Lower leg skin (tissue), 3 donors: ENCODE measurements at regions not wholly inside any gene's neighbourhood (a gene's known extent, or its start where the extent isn't known, plus 50 kb on each side); places are given as distances from the start of the nearest gene placed in this dataset.

Experiments
- CTCF ChIP-seq, 3 donors: fragments of 450-650 bp; IDR thresholded peaks; one replicate each; pipeline ENCODE4 v1.5.1; 2016; ENCODE audit warnings: antibody characterized with exemption in 3 of 3, mild to moderate bottlenecking in 3 of 3, moderate library complexity in 2 of 3
- POLR2A ChIP-seq, 2 donors: fragments of 450-650 bp; IDR thresholded peaks; one replicate each; pipeline ENCODE4 v1.6.1; 2016 to 2017; ENCODE audit warnings: antibody characterized with exemption in 2 of 2, mild to moderate bottlenecking in 1 of 2, moderate library complexity in 1 of 2

GRCh38 chr1:96364576-96364975, 357.0 kb upstream of the PTBP2 start:
- TF ChIP-seq CTCF (IDR thresholded peaks at IDR 0.05) (no peak), POLR2A (IDR thresholded peaks at IDR 0.05) (no peak)
